ENCODE measurements at regions not wholly inside any gene's neighbourhood (a gene's known extent, or its start where the extent isn't known, plus 50 kb on each side); places are given as distances from the start of the nearest gene placed in this dataset.

DNA sequence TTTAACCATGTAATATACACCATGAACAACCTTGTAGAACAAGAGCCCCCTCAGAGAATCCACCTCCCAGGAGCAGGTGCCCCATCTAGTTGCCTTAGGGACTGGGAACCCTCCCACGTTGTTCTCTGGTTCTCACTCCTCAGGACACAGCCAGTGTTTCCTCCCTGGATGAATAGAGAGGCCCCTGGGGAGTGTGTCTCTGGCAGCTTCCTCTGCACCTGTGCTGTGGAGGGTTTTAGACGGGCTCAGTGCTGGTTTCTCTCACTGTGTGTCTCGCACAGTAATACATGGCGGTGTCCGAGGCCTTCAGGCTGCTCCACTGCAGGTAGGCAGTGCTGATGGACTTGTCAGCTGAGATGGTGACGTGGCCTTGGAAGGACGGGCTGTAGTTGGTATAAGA is 581.3 kb downstream of the TMEM121 start:
- TF ChIP-seq YY1 (IDR thresholded peaks at IDR 0.05; ENCODE audit: low read depth) (no peak), EGR1 (IDR thresholded peaks at IDR 0.05) (no peak)

DNA sequence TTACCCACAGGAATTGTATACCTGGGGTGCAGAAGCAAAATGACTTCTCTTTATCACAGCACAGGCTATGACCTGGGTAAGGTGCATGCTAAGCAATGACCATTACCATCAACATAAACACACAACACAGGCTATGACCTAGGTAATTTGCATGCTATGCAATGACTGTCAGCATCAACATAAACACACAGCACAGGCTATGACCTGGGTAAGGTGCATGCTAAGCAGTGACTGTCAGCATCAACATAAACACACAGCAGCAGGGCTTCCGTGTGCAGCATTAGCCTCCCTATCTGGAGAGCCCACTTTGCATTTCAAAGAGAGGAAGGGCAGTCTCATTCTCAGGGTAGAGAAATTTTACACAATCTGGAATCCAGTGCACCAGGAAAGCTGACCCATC is 583.0 kb downstream of the TMEM121 start:
- TF ChIP-seq CREB1 (IDR thresholded peaks at IDR 0.05; ENCODE audit: low read depth) (no peak), TCF12 (IDR thresholded peaks at IDR 0.05; ENCODE audit: low read depth) (no peak), ZBTB7A (IDR thresholded peaks at IDR 0.05; ENCODE audit: low read depth) (no peak)

DNA sequence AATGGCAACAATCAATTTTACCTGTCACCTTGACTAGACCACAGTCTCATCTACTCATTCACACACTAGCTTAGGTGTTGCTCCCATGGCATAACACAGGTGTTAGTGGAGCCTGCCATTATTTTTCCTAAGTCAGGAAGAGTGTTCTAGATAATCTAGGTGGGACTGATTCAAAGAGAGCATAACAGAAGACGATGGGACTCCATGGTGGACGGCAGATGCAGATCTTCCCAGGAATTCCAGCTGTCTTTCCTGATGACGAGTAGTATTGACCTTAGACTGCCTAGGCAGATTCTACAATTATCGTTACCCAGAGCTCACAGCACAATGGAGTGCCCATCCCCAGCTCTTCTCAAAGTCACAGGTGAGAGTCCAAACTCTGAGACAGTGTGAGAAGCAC is 589.0 kb downstream of the TMEM121 start:
- TF ChIP-seq, protein P1, sequence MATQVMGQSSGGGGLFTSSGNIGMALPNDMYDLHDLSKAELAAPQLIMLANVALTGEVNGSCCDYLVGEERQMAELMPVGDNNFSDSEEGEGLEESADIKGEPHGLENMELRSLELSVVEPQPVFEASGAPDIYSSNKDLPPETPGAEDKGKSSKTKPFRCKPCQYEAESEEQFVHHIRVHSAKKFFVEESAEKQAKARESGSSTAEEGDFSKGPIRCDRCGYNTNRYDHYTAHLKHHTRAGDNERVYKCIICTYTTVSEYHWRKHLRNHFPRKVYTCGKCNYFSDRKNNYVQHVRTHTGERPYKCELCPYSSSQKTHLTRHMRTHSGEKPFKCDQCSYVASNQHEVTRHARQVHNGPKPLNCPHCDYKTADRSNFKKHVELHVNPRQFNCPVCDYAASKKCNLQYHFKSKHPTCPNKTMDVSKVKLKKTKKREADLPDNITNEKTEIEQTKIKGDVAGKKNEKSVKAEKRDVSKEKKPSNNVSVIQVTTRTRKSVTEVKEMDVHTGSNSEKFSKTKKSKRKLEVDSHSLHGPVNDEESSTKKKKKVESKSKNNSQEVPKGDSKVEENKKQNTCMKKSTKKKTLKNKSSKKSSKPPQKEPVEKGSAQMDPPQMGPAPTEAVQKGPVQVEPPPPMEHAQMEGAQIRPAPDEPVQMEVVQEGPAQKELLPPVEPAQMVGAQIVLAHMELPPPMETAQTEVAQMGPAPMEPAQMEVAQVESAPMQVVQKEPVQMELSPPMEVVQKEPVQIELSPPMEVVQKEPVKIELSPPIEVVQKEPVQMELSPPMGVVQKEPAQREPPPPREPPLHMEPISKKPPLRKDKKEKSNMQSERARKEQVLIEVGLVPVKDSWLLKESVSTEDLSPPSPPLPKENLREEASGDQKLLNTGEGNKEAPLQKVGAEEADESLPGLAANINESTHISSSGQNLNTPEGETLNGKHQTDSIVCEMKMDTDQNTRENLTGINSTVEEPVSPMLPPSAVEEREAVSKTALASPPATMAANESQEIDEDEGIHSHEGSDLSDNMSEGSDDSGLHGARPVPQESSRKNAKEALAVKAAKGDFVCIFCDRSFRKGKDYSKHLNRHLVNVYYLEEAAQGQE (IDR thresholded peaks at IDR 0.05; ENCODE audit: low read depth): no peak
- no peak for TF ChIP-seq EP300 (IDR thresholded peaks at IDR 0.05; ENCODE audit: borderline replicate concordance)
- TF ChIP-seq CEBPB (IDR thresholded peaks at IDR 0.05): no peak

DNA sequence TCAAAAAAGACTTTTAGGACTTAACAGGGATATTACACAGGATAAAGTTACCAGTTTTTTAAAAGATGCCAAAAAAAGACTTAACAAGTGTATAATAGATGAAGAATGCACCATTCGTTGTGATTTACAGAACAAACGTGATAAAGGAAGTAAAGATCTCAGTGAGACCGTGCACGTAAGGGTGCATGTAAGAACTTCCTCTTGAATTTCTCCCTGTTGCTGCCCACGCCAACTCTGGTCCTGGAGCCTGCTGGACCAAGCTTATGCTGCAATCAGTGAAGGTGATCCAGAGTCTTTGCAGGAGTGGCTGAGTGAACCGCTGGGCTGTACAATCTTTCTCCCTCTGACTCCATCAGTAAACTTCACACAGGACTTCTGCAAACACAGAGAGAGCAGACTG is 593.7 kb downstream of the TMEM121 start:
- TF ChIP-seq RAD21 (IDR thresholded peaks at IDR 0.05; ENCODE audit: low read depth): no peak
- no peak for TF ChIP-seq TCF12 (IDR thresholded peaks at IDR 0.05; ENCODE audit: low read depth)
- no peak for TF ChIP-seq CEBPB (IDR thresholded peaks at IDR 0.05)
- TF ChIP-seq, protein P2, sequence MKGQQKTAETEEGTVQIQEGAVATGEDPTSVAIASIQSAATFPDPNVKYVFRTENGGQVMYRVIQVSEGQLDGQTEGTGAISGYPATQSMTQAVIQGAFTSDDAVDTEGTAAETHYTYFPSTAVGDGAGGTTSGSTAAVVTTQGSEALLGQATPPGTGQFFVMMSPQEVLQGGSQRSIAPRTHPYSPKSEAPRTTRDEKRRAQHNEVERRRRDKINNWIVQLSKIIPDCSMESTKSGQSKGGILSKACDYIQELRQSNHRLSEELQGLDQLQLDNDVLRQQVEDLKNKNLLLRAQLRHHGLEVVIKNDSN (IDR thresholded peaks at IDR 0.05): no peak
- TF ChIP-seq FOXM1 (IDR thresholded peaks at IDR 0.05; ENCODE audit: borderline replicate concordance, low read depth): no peak
- TF ChIP-seq, protein P3, sequence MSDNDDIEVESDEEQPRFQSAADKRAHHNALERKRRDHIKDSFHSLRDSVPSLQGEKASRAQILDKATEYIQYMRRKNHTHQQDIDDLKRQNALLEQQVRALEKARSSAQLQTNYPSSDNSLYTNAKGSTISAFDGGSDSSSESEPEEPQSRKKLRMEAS (IDR thresholded peaks at IDR 0.05): no peak
- TF ChIP-seq, protein P1 (IDR thresholded peaks at IDR 0.05; ENCODE audit: low read depth): no peak
- TF ChIP-seq EGR1 (IDR thresholded peaks at IDR 0.05): no peak
- no peak for TF ChIP-seq ZBTB7A (IDR thresholded peaks at IDR 0.05; ENCODE audit: low read depth)
- no peak for TF ChIP-seq TEAD4 (IDR thresholded peaks at IDR 0.05)
- no peak for TF ChIP-seq CREB1 (IDR thresholded peaks at IDR 0.05; ENCODE audit: low read depth)
- no peak for TF ChIP-seq EP300 (IDR thresholded peaks at IDR 0.05; ENCODE audit: borderline replicate concordance)
- no peak for TF ChIP-seq YY1 (IDR thresholded peaks at IDR 0.05; ENCODE audit: low read depth)
- TF ChIP-seq TAF1 (IDR thresholded peaks at IDR 0.05; ENCODE audit: low read depth): no peak
- no peak for TF ChIP-seq NFIC (IDR thresholded peaks at IDR 0.05)

GRCh38 chr14:106129274-106129673 is 602.9 kb downstream of the TMEM121 start:
- TF ChIP-seq, protein P2 (IDR thresholded peaks at IDR 0.05): no peak
- TF ChIP-seq EP300 (IDR thresholded peaks at IDR 0.05; ENCODE audit: borderline replicate concordance): no peak
- no peak for TF ChIP-seq RAD21 (IDR thresholded peaks at IDR 0.05; ENCODE audit: low read depth)
- TF ChIP-seq CEBPB (IDR thresholded peaks at IDR 0.05): no peak
- no peak for TF ChIP-seq FOXM1 (IDR thresholded peaks at IDR 0.05; ENCODE audit: borderline replicate concordance, low read depth)
- TF ChIP-seq TAF1 (IDR thresholded peaks at IDR 0.05; ENCODE audit: low read depth): no peak
- TF ChIP-seq TEAD4 (IDR thresholded peaks at IDR 0.05): no peak
- no peak for TF ChIP-seq ZBTB7A (IDR thresholded peaks at IDR 0.05; ENCODE audit: low read depth)
- TF ChIP-seq YY1 (IDR thresholded peaks at IDR 0.05; ENCODE audit: low read depth): no peak
- no peak for TF ChIP-seq NFIC (IDR thresholded peaks at IDR 0.05)

DNA sequence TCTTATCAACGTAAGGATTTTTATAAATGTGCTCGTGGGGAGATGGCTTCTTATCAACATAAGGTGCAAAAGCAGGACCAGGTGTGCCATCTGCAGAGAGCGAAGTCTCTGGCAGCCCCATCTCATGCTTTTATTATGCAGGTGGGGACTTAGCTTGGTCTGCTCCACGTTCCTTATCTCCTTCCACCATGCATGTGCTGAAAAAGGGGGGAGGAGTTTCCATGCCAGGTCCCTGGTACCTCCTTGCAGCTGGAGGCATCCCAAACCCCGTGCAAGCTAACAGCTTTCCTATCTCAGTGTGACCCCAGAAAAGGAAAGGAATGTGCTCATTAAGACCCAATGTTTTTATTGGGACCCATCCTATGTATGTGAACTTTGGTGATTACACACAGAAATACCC is 608.5 kb downstream of the TMEM121 start:
- TF ChIP-seq FOXM1 (IDR thresholded peaks at IDR 0.05; ENCODE audit: borderline replicate concordance, low read depth): no peak

- TF ChIP-seq, protein P1 (IDR thresholded peaks at IDR 0.05; ENCODE audit: low read depth): no peak
- TF ChIP-seq ZBTB7A (IDR thresholded peaks at IDR 0.05; ENCODE audit: low read depth) (no peak), RAD21 (IDR thresholded peaks at IDR 0.05; ENCODE audit: low read depth) (no peak), TEAD4 (IDR thresholded peaks at IDR 0.05) (no peak), CREB1 (IDR thresholded peaks at IDR 0.05; ENCODE audit: low read depth) (no peak), FOXM1 (IDR thresholded peaks at IDR 0.05; ENCODE audit: borderline replicate concordance, low read depth) (no peak), EP300 (IDR thresholded peaks at IDR 0.05; ENCODE audit: borderline replicate concordance) (no peak), TAF1 (IDR thresholded peaks at IDR 0.05; ENCODE audit: low read depth) (no peak), CEBPB (IDR thresholded peaks at IDR 0.05) (no peak)
- TF ChIP-seq, protein P2 (IDR thresholded peaks at IDR 0.05): no peak
Measured at GRCh38 chr14:106141242-106142220, 615.1 kb downstream of the TMEM121 start.
